Upper lobe of left lung (tissue), 4 donors: ENCODE measurements at regions not wholly inside any gene's neighbourhood (a gene's known extent, or its start where the extent isn't known, plus 50 kb on each side); places are given as distances from the start of the nearest gene placed in this dataset.

Source experiments
- CTCF ChIP-seq, 6 experiments: fragments of 450-650 bp in 4 of 6; fragments of 200-600 bp in 2 of 6; sonication (generic) in 2 of 6; IDR thresholded peaks; one replicate each; pipeline ENCODE4 v1.5.1; 2016 to 2019; ENCODE audit warnings: antibody characterized with exemption in 6 of 6
- POLR2AphosphoS5 ChIP-seq, 2 donors: sonication (generic); formaldehyde crosslinking; IDR thresholded peaks; one replicate each; pipeline ENCODE4 v1.5.1; 2017; ENCODE audit warnings: antibody characterized with exemption in 2 of 2

- TF ChIP-seq CTCF (IDR thresholded peaks at IDR 0.05) = no peak
- TF ChIP-seq POLR2AphosphoS5 (IDR thresholded peaks at IDR 0.05) = no peak
These were observed 250.9 kb upstream of the DAB2 start for GRCh38 chr5:39675676-39676075.
